ENCODE measurements at regions not wholly inside any gene's neighbourhood (a gene's known extent, or its start where the extent isn't known, plus 50 kb on each side); places are given as distances from the start of the nearest gene placed in this dataset.

GRCh38 chr20:52864916-52865605 is 107.1 kb upstream of the TSHZ2 start:
- DNase-seq (ENCODE audit: low read depth in 2 of 2) = no peak

DNA sequence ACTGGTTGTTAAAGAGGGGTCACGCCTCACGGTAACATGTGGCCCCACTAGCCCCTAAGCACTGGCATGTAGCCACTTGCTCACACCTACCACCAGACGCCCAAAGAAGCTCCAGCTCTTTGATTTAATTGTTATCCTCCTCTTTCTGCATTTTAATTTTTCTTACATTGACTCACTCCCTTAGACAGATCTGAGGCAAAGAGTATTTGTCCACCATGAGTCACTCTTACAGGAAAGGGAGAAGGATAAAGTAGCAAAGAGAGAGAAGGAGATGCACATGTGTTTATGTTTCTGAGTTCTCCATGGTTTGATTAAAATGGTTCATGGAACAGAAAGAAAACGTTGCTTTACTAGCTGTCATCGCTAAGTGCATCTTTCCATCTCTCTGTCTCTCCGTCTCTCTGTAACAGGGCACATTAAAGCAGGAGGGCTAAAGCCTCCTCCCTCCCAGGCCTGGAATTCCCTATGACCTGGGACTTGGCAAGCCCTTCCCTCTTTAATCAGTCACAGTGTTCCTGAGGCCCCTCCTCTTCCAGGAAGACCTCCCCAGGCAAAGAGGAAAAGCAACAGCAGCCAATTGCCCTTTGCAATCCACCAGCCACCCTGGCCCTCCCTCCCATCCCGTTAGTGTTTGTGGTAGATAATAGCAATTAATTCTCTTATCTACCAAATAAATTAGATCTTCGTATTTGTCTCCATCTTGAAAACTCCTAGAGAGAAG is 112.8 kb upstream of the TSHZ2 start:
- DNase-seq (ENCODE audit: low read depth in 2 of 2) = no peak

- DNase-seq (ENCODE audit: low read depth in 2 of 2) = no peak
Observed at GRCh38 chr20:52852714-52853113, 119.4 kb upstream of the TSHZ2 start.

GRCh38 chr20:52847731-52848359 is 124.3 kb upstream of the TSHZ2 start:
- no peak for DNase-seq (ENCODE audit: low read depth in 2 of 2)

DNA sequence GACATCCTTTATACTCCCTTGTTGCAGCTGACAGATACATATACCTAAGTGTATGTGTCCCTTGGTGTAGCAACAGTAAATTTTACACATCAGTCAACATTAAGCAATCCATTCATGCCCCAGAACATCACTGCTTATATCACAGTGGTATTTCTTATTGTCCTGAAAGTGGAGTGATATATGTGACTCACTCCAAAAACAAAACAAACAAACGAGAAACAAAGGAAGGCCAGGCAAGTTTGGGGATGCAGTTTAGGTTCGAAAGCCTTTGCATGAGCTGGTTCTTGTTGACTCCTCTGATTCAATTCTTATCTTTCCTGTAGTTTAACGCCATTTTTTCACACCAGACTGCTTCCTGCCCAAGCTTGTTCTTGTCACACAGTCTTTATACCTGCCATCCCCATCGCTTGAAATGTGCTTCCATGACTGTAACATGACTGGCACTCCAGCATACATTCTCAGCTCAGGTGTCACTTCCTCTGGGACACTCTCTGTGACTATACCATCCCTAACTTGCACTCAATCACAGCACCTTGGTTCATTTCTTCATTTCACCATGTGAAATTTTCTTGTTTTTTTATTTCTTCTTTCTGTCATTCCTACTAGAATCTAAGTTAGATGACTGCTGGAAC is 125.0 kb upstream of the TSHZ2 start:
- no peak for DNase-seq (ENCODE audit: low read depth in 2 of 2)

DNA sequence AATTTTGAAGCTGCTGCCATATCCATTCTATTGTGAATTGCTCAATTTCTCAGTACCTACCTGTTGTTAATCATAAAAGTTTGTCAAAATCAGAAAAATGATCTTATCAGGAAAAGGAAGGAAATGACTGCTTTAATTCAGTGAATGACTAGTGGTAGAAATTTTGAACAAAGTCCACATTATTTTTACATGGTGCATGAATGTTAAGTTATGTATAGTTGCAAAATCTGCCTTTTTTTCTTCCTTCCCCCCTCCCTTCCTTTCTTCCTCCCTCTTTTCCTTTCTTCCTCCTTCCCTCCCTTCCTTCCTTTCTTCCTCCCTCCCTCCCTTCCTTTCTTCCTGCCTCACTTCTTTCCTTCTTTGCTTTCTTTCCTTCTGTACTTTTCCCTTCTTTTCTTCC is 127.1 kb upstream of the TSHZ2 start:
- DNase-seq (ENCODE audit: low read depth in 2 of 2) = no peak

- no peak for DNase-seq (ENCODE audit: low read depth in 2 of 2)
Observed at GRCh38 chr20:52843425-52843824, 128.7 kb upstream of the TSHZ2 start.

DNA sequence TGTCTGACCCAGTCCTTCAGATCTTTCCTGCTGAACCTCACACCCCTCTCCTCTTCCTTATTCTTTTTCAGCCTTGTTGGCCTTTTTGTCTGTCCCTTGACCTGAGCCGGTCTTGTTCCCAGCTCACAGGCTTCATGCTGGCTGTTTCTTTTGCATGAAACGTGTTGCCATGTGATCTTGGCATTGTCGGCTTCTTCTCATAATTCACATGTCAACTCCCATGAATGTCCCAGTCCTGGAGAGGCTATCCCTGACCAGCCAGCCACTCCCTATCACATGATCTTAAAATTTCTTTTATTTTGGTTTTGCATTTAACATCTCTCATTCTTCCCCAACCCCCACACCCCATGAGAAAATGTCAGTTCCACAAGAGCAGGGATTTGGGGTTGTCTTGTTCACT is 131.2 kb upstream of the TSHZ2 start:
- DNase-seq (ENCODE audit: low read depth in 2 of 2) = no peak

GRCh38 chr20:52840041-52840440 is 132.1 kb upstream of the TSHZ2 start:
- no peak for DNase-seq (ENCODE audit: low read depth in 2 of 2)

DNA sequence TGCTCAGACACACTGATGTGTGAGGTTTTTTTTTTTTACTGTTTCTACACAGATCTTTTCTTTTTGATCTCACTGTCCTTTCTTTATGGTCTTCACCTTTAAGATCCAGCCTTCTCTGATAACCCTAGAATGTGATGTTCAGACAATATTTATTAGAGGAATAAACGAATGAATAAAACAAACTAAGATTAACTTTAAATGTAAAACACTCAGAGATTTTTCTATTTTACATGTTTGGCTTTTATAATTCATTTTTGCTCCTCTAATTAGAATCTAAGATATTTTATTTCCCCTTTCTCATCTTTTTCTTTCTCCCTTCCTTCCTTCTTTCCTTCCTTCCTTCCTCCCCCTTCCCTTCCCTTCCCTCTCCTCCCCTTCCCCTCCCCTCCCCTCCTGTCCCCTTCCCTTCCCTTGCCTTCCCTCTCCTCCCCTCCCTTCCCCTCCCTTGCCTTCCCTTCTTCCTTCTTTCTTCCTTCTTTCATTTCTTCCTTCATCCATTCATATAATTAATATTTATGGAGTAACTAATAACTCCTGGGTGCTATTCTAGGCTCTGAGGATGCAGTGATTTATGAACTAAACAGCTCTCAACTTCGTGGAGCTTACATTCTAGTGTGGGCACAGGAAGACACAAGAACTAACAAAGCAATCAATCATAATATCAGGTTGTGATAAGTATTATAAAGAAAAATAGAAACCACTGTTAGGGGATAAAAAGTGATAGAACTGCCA is 133.5 kb upstream of the TSHZ2 start:
- no peak for DNase-seq (ENCODE audit: low read depth in 2 of 2)

DNA sequence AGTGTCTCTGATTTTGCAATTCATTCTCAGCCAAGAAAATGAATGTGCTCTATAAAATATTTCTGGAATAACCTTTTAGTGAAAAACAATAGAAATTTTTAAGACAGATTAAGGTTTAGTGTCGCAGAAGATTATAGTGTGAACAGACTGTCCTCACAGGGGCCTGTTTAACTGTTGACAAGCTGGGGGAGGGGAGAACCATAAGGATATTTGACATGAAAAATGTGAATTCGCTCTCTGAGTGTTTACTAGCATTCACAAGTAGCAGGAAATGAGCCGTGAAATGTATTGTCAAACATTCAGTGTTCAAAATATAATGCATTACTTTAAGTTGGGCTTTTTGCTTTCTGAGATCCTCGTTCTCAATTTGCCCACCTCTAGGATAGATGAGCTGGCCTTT is 134.8 kb upstream of the TSHZ2 start:
- no peak for DNase-seq (ENCODE audit: low read depth in 2 of 2)

- no peak for DNase-seq (ENCODE audit: low read depth in 2 of 2)
Observed at GRCh38 chr20:52833901-52834300, 138.3 kb upstream of the TSHZ2 start.

DNA sequence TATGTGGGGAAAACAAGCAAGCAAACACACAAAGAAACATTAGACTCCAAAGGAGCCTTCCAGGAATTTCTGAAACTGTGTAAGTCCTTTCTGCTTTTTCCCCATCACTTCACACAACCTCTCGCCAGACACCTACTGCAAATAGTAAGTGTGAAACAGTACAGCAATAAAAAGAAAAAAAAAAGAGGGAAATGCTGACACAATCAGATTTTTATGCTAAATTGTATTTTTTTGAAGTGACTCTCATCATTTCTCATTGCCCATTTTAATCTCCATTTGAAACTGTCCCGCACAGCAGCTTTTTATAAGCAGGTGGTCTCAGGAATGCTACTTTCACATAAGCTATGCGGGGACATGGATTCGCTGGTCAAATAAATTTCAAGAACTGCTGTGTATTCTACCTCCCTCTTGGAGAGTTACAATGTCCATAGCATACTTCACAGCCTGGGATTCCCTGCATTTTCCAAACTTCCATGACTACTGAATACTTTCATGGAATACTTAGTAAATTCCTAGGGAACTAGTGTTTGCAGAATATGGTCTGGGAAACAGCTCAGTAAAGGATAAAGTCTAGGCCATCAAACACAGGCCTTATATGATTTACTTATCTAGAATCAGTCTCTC is 139.9 kb upstream of the TSHZ2 start:
- no peak for DNase-seq (ENCODE audit: low read depth in 2 of 2)

DNA sequence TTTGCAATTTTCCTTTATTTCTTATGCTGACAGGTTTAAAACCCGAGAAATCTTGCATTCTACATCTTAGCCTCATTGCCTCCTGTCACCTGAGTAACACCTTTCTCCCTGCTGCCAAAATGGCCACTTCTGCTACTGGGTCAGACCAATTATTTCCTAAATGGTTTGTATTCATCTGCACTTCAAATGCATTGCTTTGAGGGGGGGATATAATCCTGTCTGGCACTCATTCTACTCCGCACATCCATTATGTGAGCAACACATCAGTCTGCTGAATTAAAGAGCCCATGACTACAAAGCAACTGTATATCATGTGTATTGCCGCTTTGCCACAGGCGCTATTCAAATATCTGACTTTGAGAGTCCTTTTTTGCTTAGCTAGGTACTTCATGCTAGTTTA is 141.6 kb upstream of the TSHZ2 start:
- no peak for DNase-seq (ENCODE audit: low read depth in 2 of 2)

DNA sequence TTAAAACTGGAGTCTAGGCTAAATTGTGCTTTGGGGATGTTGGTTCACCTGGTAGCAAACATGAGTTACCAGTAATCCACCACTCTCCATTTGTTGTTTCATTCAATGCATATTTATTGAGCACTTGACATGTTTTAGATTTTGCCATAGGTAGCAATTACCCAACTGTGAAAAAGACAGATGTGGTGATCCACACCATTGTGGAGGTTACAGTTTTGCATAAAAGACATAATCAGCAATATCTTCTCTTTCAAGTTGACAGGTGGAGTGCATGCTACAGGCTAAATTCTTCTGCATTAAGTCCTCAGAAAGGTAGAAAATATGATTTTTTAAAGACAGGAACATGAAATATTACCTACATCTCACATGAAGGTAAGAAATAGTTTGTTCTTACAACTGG is 143.0 kb upstream of the TSHZ2 start:
- DNase-seq (ENCODE audit: low read depth in 2 of 2) = no peak

- no peak for DNase-seq (ENCODE audit: low read depth in 2 of 2)
Observed at GRCh38 chr20:52828199-52828598, 144.0 kb upstream of the TSHZ2 start.

DNA sequence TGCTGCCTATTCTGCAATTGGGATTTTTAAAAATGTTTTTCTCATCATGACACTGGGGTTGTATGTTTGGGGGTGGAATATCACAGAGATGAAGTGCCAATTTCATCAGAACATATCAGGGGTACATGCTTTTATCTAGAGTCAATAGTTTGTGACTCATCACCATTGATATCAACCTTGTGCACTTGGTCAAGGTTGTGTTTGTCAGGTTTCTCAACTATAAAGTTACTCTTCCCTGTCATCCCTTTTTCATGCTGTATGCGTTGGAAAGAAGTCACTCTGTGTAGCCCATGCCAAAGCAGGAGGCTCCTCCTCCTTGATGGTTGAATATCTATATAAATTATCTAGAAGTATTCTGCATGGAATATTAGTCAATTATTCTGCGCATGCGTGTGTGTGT is 145.4 kb upstream of the TSHZ2 start:
- DNase-seq (ENCODE audit: low read depth in 2 of 2) = no peak

- DNase-seq (ENCODE audit: low read depth in 2 of 2) = no peak
Observed at GRCh38 chr20:52826321-52826720, 145.8 kb upstream of the TSHZ2 start.

GRCh38 chr20:52824494-52825216 is 147.5 kb upstream of the TSHZ2 start:
- no peak for DNase-seq (ENCODE audit: low read depth in 2 of 2)

- DNase-seq (ENCODE audit: low read depth in 2 of 2) = no peak
Observed at GRCh38 chr20:52823303-52823702, 148.9 kb upstream of the TSHZ2 start.

Data from stimulated activated CD8-positive, alpha-beta memory T cell treated with anti-CD3 and anti-CD28 coated beads, Interleukin-15, amount 100 ng/mL, for 48 hours (primary cell).